T follicular helper cell (primary cell): ENCODE measurements at regions not wholly inside any gene's neighbourhood (a gene's known extent, or its start where the extent isn't known, plus 50 kb on each side); places are given as distances from the start of the nearest gene placed in this dataset.
"Not testable (repeated sequence)": the region's sequence is repeated elsewhere in the genome, so short reads cannot be mapped to it uniquely, and the experiment has no call there.

Source experiments
- DNase-seq: peaks from one replicate; pipeline ENCODE4 v3.0.0-alpha.2; 2020; ENCODE audit warnings: low read depth

DNA sequence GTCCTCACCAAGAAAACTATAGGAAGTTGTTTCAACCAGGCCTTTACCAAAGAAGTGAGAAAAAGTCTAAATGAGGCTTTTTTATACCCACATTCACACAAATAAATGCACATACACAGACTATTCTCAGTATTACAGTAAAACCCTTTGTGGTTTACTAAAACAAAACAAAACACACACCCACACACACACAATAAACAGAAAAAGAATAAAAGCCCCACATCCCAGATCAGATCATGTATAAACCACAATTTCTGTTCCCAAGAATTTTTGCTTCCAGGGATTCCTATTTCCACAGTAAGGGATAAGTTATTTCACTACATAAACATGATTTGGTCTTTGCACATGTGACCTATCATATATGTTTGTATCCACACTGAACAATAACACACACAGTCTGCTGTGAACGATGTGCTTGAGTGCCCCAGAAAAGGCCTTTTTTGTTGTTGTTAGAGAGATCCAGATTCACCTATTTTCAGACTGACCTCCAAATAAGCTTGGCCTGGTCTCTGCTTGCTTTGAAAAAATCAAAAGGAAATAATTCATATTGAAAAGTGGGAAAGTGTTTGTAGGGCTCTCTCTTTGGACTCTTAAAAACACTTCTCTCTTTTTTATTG is 283.4 kb upstream of the ATP11B start:
- no peak for DNase-seq

DNA sequence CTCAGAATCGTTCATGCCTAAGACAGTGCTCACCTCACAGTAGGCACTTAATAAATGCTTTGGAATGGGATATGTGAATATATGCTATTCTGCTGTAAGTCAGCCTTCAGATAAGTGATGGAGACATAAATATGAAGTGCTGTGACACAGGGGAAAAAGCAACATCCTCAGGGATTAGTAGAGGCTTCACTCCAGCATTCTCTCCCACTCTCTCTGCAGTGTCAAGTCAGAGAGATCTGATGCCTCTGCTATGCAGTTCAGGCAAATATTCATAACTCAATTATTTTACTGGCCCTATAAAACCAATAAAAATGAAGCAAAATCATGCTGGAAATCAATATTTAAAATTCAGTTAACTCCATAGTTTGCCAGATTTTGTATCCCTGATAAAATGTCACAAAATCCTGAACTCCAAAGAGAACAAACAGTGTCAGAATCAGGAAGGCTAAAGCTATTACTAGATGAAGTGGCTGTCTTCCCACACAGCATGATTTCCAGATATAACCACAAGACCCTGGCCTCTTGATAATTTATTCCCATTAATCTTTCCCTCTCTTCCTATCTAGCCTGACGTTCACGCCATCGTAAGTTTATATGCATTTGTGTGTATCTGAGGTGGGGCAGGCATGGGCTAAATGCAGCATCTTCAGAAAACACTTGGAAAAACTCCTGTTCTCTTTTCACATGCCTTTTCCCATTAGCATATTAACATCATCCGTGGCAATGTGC is 278.9 kb upstream of the ATP11B start:
- no peak for DNase-seq

DNA sequence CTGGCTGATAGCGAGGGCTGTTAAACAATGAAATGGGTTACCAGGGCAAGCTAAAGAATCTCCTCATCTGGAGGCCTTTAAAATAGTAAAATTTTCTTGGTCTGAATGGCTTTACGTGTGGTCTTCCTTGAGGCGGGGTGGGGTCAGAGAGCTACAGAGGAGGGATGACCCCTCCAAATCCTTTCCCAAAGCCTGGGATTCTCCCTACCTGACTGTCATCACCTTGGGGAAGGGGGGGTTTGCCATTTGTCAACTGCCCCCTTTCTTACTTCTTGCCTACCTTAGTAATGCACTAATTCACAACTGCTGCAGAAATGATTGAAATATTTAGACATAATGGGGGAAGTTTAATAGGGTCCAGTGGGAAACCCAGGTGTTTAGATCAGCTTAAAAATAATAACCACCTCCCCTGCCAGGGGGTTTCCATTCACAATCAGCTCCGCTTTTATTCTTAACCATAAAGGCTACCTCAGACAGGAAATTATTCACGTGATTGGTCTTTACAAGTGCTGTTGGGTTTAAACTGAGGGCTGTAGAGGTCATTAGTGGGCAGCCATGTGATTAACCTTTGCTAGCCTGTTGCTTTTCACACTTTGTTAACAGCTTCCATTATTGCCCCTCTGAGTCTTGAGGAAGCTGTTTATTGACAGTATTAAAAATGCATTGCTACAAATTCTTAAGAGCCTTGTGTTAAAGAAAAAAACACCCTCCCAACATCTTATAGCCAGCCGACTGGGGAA is 276.5 kb upstream of the ATP11B start:
- no peak for DNase-seq

DNA sequence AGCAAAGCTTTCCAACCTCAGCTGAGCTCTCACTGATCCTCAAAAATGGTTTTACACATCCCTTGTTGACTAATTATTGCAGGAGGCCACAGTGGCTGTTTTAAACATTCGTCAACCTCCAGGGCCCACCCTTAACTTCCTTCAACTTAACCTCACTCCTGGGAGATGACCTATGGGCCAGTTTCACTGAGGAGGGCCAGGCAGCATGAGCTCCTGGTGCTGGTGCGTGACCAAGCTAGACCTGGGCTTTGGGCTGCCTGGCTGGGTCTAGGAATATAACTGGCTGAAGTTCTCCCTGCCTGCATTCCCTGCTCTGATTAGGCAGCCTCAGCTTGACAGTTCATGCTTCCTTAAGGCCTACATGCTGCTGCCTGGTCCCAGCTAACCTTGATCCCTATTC is 273.7 kb upstream of the ATP11B start:
- no peak for DNase-seq

DNA sequence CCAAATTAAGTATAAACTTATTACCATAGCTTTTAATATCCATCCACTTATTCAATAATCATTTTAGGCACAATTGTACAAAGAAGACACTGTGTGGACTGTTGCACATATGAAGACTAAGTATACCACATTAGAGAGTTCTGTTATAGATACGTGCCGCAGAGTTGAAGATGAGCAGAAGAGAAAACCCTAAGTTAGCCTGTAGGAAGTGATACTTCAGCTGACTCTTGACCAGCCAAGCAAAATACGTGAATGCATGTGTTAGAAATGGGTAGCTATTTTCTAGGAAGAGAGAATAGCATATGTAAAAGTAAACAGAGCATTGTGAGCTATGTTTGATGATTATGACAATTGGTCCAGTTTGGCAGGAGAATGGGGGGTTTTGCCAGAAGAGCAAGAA is 272.0 kb upstream of the ATP11B start:
- no peak for DNase-seq

DNA sequence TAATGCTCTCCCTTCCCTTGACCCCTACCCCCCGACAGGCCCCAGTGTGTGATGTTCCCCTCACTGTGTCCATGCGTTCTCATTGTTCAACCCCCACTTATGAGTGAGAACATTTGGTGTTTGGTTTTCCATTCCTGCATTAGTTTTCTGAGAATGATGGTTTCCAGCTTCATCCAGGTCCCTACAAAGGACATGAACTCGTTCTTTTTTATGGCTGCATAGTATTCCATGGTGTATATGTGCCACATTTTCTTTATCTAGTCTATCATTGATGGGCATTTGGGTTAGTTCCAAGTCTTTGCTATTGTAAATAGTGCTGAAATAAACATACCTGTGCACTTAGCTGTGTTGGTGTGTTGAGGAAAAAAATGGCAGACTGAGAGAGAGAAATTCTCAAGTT is 269.9 kb upstream of the ATP11B start:
- DNase-seq: not testable (repeated sequence)

DNA sequence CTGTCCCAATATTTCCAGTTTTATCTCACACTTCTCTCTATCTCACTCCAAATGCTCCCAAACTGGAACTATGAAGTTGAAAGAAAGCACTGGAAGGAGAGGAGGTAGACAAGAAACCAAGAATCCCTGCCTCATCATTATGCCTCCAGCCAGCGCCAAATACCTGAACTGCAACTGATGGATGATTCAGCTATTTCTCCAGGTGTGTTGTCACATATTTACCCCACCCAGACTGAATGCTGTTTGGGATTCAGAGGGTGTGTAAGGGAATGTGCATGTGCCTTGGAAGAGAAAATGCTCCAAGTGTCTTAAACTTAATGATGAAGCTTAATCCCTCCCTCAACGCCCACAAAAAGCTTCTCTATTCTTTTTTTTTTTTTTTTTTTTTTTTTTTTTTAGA is 269.5 kb upstream of the ATP11B start:
- DNase-seq: no peak

DNA sequence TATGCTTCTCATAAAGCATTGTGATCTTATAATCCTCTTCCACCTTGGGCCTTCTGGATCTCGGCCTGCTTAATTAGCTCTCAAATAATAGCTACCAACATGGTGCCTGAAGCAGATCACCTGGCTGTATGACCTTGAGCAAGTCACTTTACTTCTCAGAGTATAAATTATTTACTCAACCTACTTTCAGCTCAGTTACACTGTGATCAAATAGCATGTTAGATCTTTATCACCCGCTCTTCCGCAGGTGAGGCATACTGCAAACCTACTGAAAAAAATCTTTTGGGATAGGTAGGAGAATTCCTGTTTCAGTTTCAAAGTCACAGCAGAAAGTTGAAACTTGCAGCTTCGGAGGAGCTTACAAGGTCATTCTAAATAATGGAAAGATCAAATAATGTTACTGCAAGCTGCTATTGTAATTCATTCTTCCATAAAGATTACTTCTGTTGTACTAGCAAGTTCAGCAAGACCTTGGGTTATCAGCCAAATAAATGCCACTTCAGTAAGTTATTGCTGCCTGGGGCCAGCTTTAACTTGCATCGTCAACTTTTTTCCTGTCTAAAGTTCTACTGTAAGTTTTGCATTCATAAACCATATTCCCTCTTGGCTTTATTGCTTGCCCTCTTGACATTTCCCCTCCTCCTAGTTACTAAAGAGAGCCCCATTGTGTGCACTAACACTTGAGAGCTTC is 268.4 kb upstream of the ATP11B start:
- no peak for DNase-seq

DNA sequence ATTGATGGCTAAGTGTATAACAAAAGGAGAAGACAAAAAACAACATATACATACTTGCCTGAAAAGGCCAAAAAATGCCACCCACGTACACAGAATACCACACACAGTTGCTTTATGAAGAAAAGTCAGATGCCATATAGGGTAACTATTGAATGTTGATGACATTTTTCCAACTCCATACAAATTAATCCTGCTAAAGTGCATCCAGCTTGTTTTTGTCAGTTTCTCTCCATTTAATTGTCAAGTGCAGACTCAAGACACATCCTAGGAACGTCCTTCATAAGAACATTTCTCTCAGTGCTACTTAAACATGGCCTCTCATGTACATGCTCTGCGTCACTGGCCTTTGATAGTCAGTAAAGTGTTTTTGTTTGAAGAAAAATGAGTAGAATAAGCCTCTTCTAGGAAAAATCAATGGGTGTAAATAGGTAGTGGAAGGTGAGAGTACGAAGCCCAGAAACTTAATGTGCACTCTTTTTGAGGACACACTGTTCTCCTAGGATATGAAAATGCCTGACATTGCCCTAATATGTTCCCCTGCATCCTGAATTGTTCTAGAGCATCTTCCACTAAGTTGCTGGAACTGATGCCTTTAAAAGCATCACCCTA is 267.4 kb upstream of the ATP11B start:
- DNase-seq: no peak

DNA sequence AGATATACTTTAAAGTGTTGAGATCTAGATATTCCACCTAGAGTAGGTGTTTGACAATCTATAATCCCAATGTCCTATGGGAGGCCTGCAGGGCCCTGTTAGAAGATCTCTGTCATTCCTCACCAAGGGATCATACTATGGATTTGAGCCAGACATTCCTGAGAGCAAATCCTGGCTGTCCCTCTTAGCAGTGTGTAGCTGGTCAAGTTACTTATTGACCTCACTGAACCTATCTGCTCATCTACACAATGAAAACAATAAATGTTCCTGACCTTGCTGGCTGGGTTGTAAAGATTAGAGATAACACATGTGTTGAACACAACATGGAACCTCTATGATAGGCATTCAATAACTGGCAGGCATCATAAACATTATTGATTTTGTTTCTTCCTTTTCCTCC is 265.6 kb upstream of the ATP11B start:
- no peak for DNase-seq

DNA sequence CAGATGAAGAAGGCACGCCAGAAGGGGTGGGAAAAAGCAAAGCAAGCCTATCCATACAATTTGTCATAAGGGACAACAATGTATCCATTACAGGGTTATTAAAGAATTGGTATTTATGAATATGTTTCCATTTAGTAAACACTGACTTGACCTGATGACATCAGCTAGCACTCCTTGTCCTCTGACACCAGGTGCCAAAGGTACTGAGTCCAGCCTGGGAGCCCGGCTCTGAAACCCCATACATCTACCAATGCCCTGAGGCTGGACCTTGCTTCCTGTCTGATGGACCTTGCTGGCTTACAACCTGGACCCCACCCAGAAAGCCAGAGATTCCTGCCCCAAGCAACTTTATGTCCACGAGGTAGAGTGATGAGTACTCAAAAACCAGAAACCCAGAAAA is 263.0 kb upstream of the ATP11B start:
- DNase-seq: no peak

DNA sequence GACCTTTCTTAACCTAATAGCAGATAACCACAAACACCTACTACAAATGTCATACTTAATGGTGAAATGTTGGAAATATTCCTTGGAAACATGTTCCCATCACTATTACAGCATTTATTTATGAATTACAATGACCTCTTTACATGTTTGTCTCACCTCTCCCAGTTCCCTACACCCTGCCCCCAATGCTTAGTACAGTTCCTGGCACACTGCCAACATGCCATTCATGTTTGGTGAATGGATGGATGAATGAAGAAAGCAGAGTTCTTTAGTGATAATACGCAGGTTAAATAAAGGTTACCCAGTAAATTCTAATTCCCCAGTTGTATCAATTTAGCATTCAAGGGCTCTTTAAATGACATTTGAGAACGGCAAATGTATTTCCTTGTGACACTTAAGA is 259.9 kb upstream of the ATP11B start:
- DNase-seq: no peak

DNA sequence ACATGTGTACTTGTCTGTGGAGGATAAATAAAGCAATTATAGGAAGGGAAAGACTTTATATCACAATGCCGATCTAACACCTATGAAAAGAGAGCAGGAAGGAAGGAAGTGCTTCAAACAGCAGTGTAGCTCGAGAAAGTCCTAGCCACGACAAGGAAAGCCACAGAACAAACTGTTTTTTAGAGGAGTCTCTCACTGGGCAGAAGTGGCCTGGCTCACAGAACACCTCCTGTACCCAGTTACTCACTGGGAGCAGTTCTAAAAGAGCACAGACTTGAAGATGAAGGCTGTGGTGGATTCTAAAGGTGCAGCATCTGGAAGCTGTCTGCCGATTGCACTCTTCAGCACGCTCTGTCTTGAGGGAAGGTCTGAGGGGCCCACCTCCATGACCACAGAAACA is 248.8 kb upstream of the ATP11B start:
- no peak for DNase-seq

DNA sequence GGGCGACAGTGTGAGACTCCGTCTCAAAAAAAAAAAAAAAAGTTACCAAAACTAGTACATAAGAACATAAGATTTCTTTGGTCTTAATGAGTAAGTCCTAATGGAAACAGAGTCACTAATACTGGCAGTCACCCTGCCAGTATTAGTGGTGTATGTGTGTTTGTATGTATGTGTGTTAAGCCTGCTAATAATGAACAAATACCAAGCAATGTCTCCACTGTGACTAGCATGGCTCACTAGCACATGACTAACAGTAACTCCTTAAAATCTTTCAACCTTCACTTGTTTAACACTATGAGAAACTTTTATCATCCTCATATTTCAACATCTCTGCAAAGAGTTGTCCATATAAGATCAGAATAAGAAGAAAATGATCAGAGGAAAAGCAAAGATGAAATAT is 231.0 kb upstream of the ATP11B start:
- DNase-seq: no peak

DNA sequence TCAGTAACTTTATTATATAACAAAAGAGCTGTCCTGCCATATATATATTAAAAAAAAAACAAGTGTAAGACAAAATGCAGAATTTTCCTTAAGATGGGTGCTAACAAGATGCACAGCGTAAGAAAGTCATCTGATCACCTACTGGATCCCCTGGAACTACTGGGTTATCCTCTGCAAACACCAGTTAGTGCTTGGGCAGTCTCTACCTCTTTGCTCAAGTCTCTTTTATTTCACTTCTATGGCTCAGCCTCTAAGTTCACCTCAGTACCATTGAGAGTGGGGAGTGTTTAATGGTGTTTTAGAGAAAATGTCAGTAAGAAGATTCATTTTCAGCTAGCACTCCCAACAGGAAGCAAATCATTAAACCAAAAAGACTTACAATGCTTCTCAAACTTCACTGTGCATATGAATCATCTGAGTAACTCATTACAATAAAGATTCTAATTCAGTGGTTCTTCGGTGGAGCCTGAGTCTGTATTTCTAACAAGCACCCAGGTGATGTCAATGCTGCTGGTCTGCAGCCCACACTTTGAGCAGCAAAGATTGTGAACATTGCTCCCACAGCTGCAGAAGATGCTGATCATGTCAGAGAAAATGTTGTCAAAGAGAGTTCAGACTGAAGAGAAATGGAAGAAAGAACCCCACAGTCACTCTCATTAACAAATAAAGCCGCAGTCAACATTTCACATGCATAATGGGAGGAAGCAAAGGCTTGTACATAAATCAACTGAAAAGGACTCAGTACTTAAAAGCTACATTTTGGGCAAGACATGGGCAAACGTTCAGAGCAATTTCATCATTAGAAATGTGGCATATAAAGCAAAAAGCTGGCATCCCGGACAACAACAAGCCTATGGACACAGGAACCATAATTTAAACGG is 227.1 kb upstream of the ATP11B start:
- DNase-seq: no peak

DNA sequence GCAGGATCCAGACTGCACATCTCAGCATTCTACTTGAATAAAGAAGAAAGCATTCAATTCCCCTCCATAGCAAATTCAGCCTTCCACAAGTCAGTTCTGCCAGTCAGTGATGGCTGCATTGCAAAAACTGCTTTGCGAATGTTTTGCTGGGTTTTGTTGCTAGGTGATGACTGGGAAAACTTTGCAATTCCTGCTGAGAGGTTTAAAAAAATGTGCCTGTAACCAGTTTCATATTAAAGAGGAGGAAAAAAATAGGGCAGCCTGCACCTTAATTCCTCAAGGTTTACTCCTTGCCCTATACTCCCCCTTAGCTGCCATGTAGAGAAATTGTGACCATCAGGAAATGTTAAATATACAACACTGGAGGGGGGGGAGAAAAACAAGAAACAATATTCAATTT is 225.6 kb upstream of the ATP11B start:
- DNase-seq: no peak

DNA sequence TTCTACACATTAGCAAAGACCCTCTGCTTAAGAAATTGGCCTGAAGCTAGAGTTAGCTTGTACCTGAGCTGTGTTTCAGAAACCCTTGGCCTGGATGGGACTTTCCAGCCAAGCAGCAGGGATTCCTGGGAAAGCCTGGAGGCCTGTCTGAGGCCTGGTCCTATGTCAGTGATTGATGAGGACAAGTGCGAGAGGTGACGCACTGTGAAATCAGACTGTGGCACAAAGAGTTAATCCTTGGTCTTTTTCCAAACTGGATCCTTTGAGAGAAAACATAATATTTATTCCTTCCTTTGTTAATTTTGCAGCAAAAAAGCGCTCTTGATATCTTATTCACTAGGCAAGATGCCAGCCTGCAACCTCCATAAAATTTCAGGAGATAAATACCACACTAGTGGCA is 225.0 kb upstream of the ATP11B start:
- no peak for DNase-seq

DNA sequence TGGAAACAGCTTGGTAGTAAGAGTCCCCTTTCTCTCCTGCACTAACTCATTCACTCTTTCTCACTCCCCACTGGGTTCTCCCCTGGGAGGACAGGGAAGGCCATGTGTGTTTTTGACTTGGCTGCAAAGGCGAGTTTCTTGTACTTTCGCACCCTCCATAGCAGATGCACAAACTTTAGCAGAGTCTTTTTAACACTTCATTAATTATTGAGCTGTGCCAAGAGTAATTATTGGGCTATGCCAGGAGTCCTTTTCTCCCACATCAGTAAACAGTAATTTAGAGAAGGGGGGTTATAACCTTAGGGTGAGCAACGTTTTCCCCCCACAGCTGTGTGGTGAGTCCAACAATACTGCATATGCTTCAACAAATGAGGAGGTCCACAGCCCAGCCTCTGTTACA is 224.4 kb upstream of the ATP11B start:
- DNase-seq: no peak

DNA sequence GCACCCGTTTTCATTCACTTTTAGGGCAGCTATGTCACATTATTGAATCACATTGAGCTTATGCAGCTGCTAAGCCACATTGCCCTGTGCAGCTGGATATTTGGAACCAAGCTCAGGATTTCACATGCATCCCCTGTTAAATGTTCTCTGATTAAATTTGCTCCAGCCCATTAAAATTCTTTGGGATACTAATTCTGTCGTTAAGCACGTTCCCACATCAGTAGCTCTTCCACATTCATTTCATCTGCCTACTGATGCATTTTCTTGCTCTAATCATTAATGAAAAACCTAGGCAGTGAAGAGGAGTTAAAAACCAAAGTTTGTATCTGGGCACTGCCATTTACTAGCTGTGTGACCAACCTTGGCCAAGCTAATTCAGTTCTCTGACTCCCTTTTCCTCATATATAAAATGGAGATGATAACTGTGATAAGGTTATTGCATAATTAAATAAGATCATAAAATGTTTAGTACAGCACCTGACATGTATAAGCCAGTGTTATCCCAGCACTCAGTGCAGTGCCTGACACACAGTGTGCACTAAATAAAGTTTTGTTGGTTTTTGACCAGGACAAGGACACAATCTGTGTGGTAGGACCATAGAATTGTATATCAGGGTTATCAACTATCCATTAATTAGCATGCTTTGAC is 222.2 kb upstream of the ATP11B start:
- no peak for DNase-seq

DNA sequence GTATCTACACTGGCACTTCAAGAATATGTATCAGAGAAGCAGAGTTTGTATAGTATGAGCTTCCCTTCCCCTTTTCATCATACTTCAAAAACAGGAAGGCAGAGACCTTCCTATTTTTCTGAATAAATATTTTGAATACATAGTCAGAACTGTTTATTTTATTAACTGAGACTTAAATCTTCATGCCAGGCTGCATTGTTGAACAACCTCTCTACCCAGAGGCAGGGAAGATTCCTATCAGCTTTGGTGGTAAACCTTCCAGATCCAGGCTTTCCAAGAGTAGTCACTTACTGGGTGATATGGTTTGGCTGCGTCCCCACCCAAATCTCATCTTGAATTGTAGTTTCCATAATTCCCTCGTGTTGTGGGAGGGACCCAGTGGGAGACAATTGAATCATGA is 217.4 kb upstream of the ATP11B start:
- DNase-seq: no peak

DNA sequence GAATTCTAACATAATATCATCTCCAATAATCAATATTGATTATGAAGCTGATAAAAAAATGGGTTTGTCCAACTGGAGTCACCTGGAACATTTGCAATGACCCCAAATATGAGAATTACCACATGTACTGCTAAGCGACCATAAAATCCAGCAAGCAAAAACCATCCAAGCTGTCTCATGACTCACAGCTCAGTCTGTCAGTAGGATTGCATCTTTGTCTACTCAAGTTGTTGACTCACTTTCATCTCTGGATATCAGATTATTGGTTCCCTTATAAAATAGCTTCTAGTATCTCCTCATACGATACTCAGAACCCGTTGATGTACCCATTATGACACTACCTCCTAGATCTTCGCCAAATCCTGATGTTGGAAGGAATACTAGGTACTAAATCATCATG is 209.8 kb upstream of the ATP11B start:
- no peak for DNase-seq
